H1 (cell line): ENCODE measurements at regions not wholly inside any gene's neighbourhood (a gene's known extent, or its start where the extent isn't known, plus 50 kb on each side); places are given as distances from the start of the nearest gene placed in this dataset.

Experiments used
- CTCF ChIA-PET: fragments of 300-600 bp; sonication (Branson Sonifier 250); formaldehyde crosslinking; loops from one replicate; lab custom pipeline; 2021; ENCODE audit not compliant: partially characterized antibody; lab: Charles Lee
- POLR2A ChIA-PET: fragments of 300-600 bp; sonication (Branson Sonifier 250); formaldehyde crosslinking; loops from one replicate; lab custom pipeline; 2021; ENCODE audit warnings: inconsistent platforms; ENCODE audit not compliant: partially characterized antibody; lab: Charles Lee
- DNase-seq, 2 experiments: peaks; one replicate each; pipeline versions ENCODE4 v3.0.0 to v3.0.0-alpha.2; 2010 to 2022; ENCODE audit warnings: low spot score in 2 of 2, low read depth in 1 of 2, mixed read lengths in 1 of 2
- FAIRE-seq: peaks from 2 replicates; lab custom pipeline; 2011; peaks lifted over from hg19 to GRCh38; lab: Jason Lieb, UNC
- H2AFZ ChIP-seq: 2 replicates; pipeline ENCODE4 v1.8.1; 2012; ENCODE audit warnings: low read length, inconsistent platforms
- H2AK5ac ChIP-seq: 2 replicates; pipeline ENCODE4 v1.6.1; 2013; ENCODE audit warnings: low read depth, low read length
- H2BK120ac ChIP-seq: replicated peaks from 2 replicates; pipeline ENCODE3; 2013; ENCODE audit warnings: low read depth, low read length, inconsistent platforms
- H2BK12ac ChIP-seq: 2 replicates; pipeline ENCODE4 v1.6.1; 2013; ENCODE audit warnings: low read depth, low read length
- H2BK15ac ChIP-seq: 2 replicates; pipeline ENCODE4 v1.6.1; 2013; ENCODE audit warnings: low read length
- H2BK20ac ChIP-seq: 2 replicates; pipeline ENCODE4 v1.6.1; 2013; ENCODE audit warnings: low read length
- H2BK5ac ChIP-seq: 2 replicates; pipeline ENCODE4 v1.6.1; 2013; ENCODE audit warnings: low read depth, low read length
- H3K14ac ChIP-seq: 2 replicates; pipeline ENCODE4 v1.6.1; 2013; ENCODE audit warnings: inconsistent platforms; ENCODE audit not compliant: insufficient read length
- H3K18ac ChIP-seq: 2 replicates; pipeline ENCODE4 v1.6.1; 2013; ENCODE audit warnings: low read length; ENCODE audit errors: extremely low read depth
- H3K23ac ChIP-seq: 2 replicates; pipeline ENCODE4 v1.6.1; 2013; ENCODE audit warnings: inconsistent platforms; ENCODE audit not compliant: insufficient read length
- H3K23me2 ChIP-seq: 2 replicates; pipeline ENCODE4 v1.6.1; 2013; ENCODE audit warnings: low read depth, low read length
- H3K27ac ChIP-seq: 2 replicates; pipeline ENCODE4 v1.6.1; 2011; ENCODE audit warnings: low read depth, low read length, inconsistent platforms
- H3K27me3 ChIP-seq, 4 experiments: replicated peaks in 1 of 4; 1 replicate in 1 of 4; 2 replicates in 3 of 4; pipeline versions ENCODE4 v1.6.1 to v1.8.1; 2011 to 2013; ENCODE audit warnings: low read length in 3 of 4, mild to moderate bottlenecking in 3 of 4, inconsistent platforms in 2 of 4, mixed read lengths in 2 of 4, moderate library complexity in 1 of 4; ENCODE audit not compliant: control insufficient read depth in 3 of 4, insufficient read depth in 3 of 4; ENCODE audit errors: extremely low read depth in 1 of 4
- H3K36me3 ChIP-seq, 4 experiments: 2 replicates each; pipeline versions ENCODE4 v1.6.1 to v1.8.1; 2011 to 2013; ENCODE audit warnings: mild to moderate bottlenecking in 4 of 4, low read length in 3 of 4, moderate library complexity in 2 of 4, control low read depth in 1 of 4, inconsistent platforms in 1 of 4; ENCODE audit not compliant: insufficient read depth in 4 of 4, control insufficient read depth in 2 of 4
- H3K4ac ChIP-seq: replicated peaks from 2 replicates; pipeline ENCODE3; 2013; ENCODE audit warnings: low read length, low read depth, mixed read lengths, inconsistent platforms; ENCODE audit not compliant: insufficient read length
- H3K4me1 ChIP-seq, 4 experiments: replicated peaks in 1 of 4; 1 replicate in 1 of 4; 2 replicates in 3 of 4; pipeline versions ENCODE4 v1.6.1 to v1.8.1; 2011 to 2013; ENCODE audit warnings: low read length in 3 of 4, inconsistent platforms in 2 of 4, mixed read lengths in 1 of 4; ENCODE audit not compliant: insufficient read depth in 4 of 4, control insufficient read depth in 3 of 4
- H3K4me2 ChIP-seq, 2 experiments: 2 replicates each; pipeline versions ENCODE4 v1.6.1 to v1.8.1; 2011 to 2013; ENCODE audit warnings: low read depth in 2 of 2, low read length in 2 of 2, control low read depth in 1 of 2, inconsistent platforms in 1 of 2, mild to moderate bottlenecking in 1 of 2; ENCODE audit not compliant: insufficient read depth in 1 of 2
- H3K4me3 ChIP-seq, 4 experiments: fragments of 200-600, 300-600 bp in 1 of 4; sonication (generic), shearing (Covaris generic), sonication (Bioruptor Twin) in 1 of 4; 2 replicates each; pipeline versions ENCODE4 v1.5.1 to v1.8.1; 2011 to 2016; ENCODE audit warnings: low read length in 4 of 4, low read depth in 3 of 4, control low read depth in 2 of 4, inconsistent platforms in 2 of 4, mild to moderate bottlenecking in 2 of 4, mixed read lengths in 1 of 4, moderate library complexity in 1 of 4; ENCODE audit not compliant: insufficient read depth in 2 of 4; ENCODE audit errors: extremely low read depth in 1 of 4
- H3K56ac ChIP-seq: replicated peaks from 2 replicates; pipeline ENCODE3; 2013; ENCODE audit warnings: low read depth, mild to moderate bottlenecking, mixed read lengths, low read length, inconsistent platforms; ENCODE audit not compliant: insufficient read length
- H3K79me1 ChIP-seq: 2 replicates; pipeline ENCODE4 v1.6.1; 2013; ENCODE audit warnings: low read depth, low read length, control low read depth
- H3K79me2 ChIP-seq, 2 experiments: 2 replicates each; pipeline versions ENCODE4 v1.6.1 to v1.8.1; 2012 to 2013; ENCODE audit warnings: low read length in 2 of 2, mild to moderate bottlenecking in 2 of 2, inconsistent platforms in 1 of 2; ENCODE audit not compliant: insufficient read depth in 2 of 2, control insufficient read depth in 1 of 2
- H3K9ac ChIP-seq, 4 experiments: replicated peaks in 1 of 4; 1 replicate in 1 of 4; 2 replicates in 3 of 4; pipeline versions ENCODE4 v1.6.1 to v1.8.1; 2011 to 2013; ENCODE audit warnings: low read depth in 3 of 4, low read length in 3 of 4, control low read depth in 2 of 4, mild to moderate bottlenecking in 2 of 4, moderate library complexity in 2 of 4, inconsistent platforms in 1 of 4; ENCODE audit errors: extremely low read depth in 1 of 4
- H3K9me3 ChIP-seq, 2 experiments: 2 replicates each; pipeline versions ENCODE4 v1.6.1 to v1.8.1; 2012 to 2013; ENCODE audit warnings: mild to moderate bottlenecking in 2 of 2, moderate library complexity in 2 of 2, control low read depth in 1 of 2, inconsistent platforms in 1 of 2, low read depth in 1 of 2, low read length in 1 of 2, mixed read lengths in 1 of 2; ENCODE audit not compliant: insufficient read depth in 2 of 2
- H4K20me1 ChIP-seq, 2 experiments: replicated peaks in 1 of 2; 2 replicates each; pipeline versions ENCODE3 to v1.8.1; 2011 to 2013; ENCODE audit warnings: inconsistent platforms in 2 of 2, low read length in 2 of 2, mild to moderate bottlenecking in 1 of 2; ENCODE audit not compliant: insufficient read depth in 2 of 2, control insufficient read depth in 1 of 2
- H4K5ac ChIP-seq: 2 replicates; pipeline ENCODE4 v1.6.1; 2013; ENCODE audit warnings: low read length, low read depth, mixed read lengths, inconsistent platforms; ENCODE audit not compliant: insufficient read length
- H4K8ac ChIP-seq: 2 replicates; pipeline ENCODE4 v1.8.0; 2013; ENCODE audit warnings: mild to moderate bottlenecking, moderate library complexity, low read length, inconsistent platforms; ENCODE audit not compliant: insufficient read depth; ENCODE audit errors: extremely low read depth
- H4K91ac ChIP-seq: replicated peaks from 2 replicates; pipeline ENCODE3; 2013; ENCODE audit warnings: low read length, mixed read lengths, inconsistent platforms; ENCODE audit not compliant: insufficient read length
- RAD21 ChIP-seq, 2 experiments: IDR thresholded peaks in 1 of 2; conservative IDR thresholded peaks in 1 of 2; 2 replicates each; pipeline ENCODE4 v1.6.1; 2011; ENCODE audit warnings: low read depth in 2 of 2, low read length in 2 of 2, improper control_type of control experiment in 1 of 2, inconsistent platforms in 1 of 2, mild to moderate bottlenecking in 1 of 2, moderate library complexity in 1 of 2
- TBP ChIP-seq: IDR thresholded peaks from 2 replicates; pipeline ENCODE4 v1.6.1; 2011; ENCODE audit warnings: low read depth, low read length, improper control_type of control experiment
- WGBS, 2 experiments: shearing (Covaris generic) in 1 of 2; methylation state at CpG; one replicate each; pipeline versions ENCODE4 v1.1.6 to v1.1.7; 2013 to 2015; ENCODE audit warnings: low lambda C conversion rate in 2 of 2, mixed read lengths in 2 of 2, inconsistent platforms in 1 of 2, low coverage in 1 of 2, missing lambda C conversion rate in 1 of 2; ENCODE audit not compliant: insufficient replicate concordance in 2 of 2, insufficient coverage in 1 of 2, insufficient read length in 1 of 2; ENCODE audit errors: extremely low coverage in 1 of 2, missing lambda C conversion rate in 1 of 2; 5-methylcytosine and 5-hydroxymethylcytosine counted together

- Histone ChIP-seq H3K9me3 (peaks cover 2 to 3% of the 10 kb centered on the region in 2 experiments; a peak in 1 of 4 replicates), H3K9ac (no peak overlapping the region), H2BK120ac (no peak overlapping the region), H3K18ac (no peak overlapping the region), H2AK5ac (no peak overlapping the region), H2BK15ac (no peak overlapping the region), H2AFZ (no peak overlapping the region), H4K20me1 (no peaks in the 10 kb centered on the region), H3K4me1 (no peaks in the 10 kb centered on the region), H3K14ac (no peak overlapping the region), H2BK20ac (no peak overlapping the region), H4K91ac (no peak overlapping the region), H3K4me2 (no peak overlapping the region), H3K56ac (no peak overlapping the region), H3K23ac (no peak overlapping the region), H2BK12ac (no peak overlapping the region), H2BK5ac (no peak overlapping the region), H4K5ac (no peak overlapping the region), H3K36me3 (no peaks in the 10 kb centered on the region), H3K27ac (no peak overlapping the region), H3K4me3 (no peak overlapping the region), H3K4ac (no peak overlapping the region), H3K23me2 (no peaks in the 10 kb centered on the region), H4K8ac (no peak overlapping the region), H3K27me3 (no peaks in the 10 kb centered on the region), H3K79me1 (no peaks in the 10 kb centered on the region), H3K79me2 (no peaks in the 10 kb centered on the region)
- FAIRE-seq (no peak), DNase-seq (no peak)
- WGBS, 2 experiments: 100% methylated on average over 1 of the region's 1 CpG; no CpG with 5 or more reads in 1 of the 2 experiments
- POLR2A ChIA-PET: no interaction called here
- CTCF ChIA-PET: interaction anchor here (1.7 kb wide), 1 partner anchor 16 kb away, joined by 6 read pairs; no protein-coding TSS in a partner anchor
- TF ChIP-seq RAD21 (IDR thresholded peaks at IDR 0.05 in 1 of 2, conservative IDR thresholded peaks at IDR 0.05 in 1 of 2; ENCODE audit: low read depth in 2 of 2, low read length in 2 of 2): peak in 1 of 2 experiments; percentile 7; a peak in 1 of 4 replicates
- no peak for TF ChIP-seq TBP
- TF ChIP-seq, all 59 proteins: peak for 1
Measured at GRCh38 chr13:90365130-90365529, 982.4 kb upstream of the MIR17HG start.
